ENCODE measurements at regions not wholly inside any gene's neighbourhood (a gene's known extent, or its start where the extent isn't known, plus 50 kb on each side); places are given as distances from the start of the nearest gene placed in this dataset.
"Not testable (repeated sequence)": the region's sequence is repeated elsewhere in the genome, so short reads cannot be mapped to it uniquely, and the experiment has no call there.

DNA sequence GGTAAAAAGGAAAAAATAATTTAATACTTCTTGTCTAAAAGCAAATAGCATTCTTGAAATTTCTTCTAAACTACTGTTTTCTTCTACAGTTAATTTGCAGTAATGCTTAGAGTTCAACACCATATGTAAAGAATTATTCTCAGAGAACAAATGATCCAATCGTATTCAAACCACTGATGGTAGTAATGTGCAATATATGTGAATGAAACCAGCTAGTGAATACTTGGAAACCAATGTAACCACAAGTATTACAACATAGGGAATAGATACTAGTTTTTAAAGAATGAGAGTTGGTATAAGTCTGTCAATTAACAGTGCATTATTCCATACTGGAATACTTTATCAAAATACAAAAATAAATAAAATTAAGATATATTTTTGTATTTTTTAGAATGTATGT is 850.0 kb downstream of the DIPK2A start:
- no peak for DNase-seq (ENCODE audit: low spot score)

DNA sequence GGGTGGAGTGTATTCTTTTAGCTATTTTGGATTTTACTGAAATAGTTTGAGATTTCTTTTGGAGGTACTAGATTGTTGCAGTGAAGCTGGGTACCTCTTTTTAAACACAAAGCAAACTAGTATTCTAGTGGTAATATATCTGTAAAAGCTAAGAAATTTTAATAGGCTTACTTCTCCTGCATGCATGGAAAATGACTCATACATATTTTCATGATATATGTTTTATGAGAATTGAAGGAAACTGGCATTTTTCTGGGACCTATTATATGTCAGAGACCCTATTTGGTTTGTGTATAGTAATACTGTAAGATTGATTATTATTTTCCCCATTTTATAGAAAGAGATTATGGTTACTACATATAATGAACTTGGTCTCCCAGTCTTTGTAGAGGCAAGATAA is 851.0 kb downstream of the DIPK2A start:
- no peak for DNase-seq (ENCODE audit: low spot score)

DNA sequence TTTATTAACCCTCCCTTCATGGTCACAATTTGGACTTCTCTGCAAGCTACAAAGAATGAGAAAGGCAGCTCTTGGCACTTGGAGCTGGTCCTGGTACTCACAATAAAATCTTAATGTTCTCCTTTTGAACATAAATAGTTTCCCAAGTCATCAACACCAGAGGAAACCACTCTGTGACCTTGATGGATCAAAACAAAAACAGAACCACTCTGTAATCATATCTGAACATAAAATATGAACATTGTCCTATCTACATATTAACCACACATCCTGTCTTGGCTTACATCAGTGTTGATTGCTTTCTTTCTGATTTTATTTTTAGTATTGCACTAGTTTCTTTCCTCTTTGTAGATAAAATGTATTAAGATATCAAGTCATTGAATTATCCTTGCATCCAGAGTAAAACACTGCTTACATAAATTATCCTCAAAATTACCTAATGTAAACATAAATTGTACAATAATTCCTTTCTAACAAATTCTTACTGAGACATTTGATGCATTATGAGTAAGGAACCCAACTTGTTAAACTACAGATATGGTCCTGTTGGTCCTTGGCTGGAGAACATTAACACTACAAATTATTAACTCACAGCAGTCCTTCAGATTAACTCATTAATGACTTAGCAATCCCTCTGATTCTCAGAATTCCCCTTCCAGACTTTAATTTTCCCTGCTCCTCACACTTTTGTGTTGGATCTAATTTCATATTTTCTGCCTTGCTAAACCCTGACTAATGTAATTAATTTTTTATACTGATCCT is 860.5 kb downstream of the DIPK2A start:
- no peak for DNase-seq (ENCODE audit: low spot score)

DNA sequence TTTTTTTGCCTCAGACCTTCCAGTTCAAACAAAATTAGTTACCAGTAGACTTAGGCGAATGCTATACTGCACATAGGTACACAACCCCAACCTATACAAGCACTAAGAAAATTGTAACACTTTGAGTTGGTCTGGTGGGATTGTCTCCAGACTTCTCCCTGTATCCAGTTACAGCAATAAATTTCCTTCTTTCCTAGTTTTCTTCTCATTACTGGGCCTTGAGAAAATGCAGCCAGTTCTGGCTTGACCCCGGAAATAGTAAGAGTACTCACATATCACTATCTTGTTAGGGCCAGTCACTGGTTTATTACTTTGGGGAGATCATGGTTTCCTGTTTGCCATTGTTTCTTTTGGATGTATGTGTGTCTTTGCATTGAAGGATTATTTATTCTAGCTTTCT is 868.4 kb downstream of the DIPK2A start:
- DNase-seq (ENCODE audit: low spot score) = no peak

DNA sequence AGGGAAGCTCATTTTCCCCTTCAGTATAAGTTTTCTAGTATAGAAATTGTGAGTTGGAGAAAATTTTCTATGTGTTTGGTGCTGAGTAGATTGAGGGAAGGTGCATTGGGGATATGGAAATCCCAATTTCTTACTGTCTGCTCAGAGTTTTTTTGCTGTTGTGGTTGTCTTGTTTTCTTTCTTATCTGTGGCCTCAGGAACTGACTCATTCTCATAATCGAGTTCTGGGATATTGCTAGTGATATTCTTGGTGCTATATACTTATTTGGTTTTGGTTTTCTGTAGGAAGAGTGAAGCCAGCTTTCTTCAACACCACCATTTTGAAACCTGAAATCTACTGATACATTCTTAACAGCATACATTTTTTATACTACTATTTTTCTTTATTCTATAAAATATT is 869.2 kb downstream of the DIPK2A start:
- DNase-seq (ENCODE audit: low spot score) = no peak

DNA sequence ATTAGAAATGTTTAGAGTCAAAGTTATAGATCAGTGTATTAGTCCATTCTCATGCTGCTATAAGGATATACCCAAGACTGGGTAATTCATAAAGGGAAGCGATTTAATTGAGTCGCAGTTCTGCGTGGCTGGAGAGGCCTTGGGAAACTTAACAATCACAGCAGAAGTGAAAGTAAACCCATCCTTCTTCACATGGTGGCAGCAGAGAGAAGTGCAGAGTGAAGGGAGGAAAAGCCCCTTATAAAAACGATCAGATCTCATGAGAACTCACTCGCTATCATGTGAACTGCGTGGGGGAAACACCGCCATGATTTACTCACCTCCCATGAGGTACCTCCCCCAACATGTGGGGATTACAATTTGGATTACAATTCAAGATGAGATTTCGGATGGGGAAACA is 871.5 kb downstream of the DIPK2A start:
- peak; percentile 11 for DNase-seq (ENCODE audit: low spot score)

DNA sequence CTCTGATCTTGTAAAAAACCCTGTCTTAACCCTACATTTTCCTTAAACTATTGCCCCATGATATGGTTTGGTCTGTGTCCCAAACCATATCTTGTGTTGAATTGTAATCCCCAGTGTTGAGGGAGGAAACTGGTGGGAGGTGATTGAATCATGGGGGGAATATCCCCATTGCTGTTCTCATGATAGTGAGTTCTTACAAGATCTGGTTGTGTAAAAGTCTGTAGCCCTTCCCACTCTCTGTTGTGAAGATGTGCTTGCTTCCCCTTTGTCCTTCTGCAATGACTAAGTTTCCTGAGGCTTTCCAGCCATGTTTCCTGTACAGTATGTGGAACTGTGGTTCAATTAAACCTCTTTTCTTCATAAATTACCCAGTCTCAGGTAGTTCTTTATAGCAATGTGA is 881.4 kb downstream of the DIPK2A start:
- DNase-seq (ENCODE audit: low spot score) = no peak

DNA sequence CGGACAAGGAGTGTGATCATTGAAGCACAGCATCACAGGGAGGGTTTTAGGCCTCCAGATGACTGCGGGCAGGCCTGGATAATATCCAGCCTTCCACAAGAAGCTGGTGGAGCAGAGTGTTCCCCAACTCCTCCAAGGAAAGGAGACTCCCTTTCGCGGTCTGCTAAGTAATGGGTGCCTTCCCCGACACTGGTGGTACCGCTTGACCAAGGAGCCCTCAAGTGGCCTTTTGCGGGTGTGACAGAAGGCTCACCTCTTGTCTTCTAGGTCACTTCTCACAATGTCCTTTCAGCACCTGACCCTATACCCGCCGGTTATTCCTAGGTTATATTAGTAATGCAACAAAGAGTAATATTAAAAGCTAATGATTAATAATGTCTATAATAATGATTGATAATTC is 882.4 kb downstream of the DIPK2A start:
- DNase-seq (ENCODE audit: low spot score) = not testable (repeated sequence)

DNA sequence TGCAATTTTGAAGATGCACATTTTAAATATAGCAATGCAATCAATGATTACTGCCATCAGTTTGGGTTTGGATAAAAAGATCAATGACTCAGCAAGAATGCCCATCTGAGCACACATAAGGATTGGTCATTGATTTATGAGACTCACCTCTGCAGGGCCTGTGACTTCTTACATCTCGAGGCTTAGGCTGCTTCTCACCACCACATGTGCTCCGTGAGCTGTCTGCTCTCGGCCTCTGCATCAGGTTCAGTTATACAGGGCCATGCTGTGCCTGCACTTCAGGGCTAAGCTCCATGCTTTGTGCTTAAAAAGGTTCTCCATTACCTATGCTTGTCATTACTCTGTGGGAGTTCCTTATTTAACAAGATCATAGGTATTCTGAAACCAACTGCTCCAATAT is 887.5 kb downstream of the DIPK2A start:
- DNase-seq (ENCODE audit: low spot score) = no peak

DNA sequence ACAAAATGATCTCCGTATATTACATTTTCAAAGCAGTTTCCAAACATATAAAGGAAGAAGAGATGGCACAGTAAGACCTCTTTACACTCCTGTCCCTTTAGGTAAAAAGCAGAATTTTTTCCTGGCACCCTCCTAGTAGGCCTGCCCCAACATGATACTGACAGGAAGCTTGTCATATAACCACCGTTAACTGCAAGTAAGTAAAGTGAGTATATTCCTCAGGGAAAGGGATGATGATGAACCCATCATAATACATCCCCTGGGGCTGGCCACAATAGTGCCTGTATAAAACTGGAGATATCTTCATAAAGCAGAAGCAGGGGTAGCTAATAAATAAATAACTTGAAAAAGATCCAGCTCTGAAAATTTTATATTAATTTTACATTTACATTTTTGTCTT is 893.0 kb downstream of the DIPK2A start:
- DNase-seq (ENCODE audit: low spot score) = no peak

DNA sequence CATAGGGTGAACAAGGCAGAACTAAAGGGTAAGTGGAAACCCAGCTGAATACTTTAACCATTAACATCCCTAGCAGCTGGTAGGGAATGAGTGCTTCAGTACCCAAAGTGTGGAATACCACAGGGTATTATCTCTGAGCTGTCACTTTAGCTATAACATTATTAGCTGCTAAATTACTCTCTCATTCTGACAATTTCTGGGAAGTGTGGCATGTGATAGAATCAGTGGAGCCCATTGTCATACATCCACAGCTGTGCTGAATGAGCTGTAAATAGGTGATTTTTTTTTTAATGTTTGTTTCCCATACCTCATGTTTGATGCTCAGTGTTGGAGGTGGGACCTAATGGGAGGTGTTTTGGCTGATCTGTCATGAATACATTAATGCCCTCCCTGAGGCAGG is 894.3 kb downstream of the DIPK2A start:
- no peak for DNase-seq (ENCODE audit: low spot score)

DNA sequence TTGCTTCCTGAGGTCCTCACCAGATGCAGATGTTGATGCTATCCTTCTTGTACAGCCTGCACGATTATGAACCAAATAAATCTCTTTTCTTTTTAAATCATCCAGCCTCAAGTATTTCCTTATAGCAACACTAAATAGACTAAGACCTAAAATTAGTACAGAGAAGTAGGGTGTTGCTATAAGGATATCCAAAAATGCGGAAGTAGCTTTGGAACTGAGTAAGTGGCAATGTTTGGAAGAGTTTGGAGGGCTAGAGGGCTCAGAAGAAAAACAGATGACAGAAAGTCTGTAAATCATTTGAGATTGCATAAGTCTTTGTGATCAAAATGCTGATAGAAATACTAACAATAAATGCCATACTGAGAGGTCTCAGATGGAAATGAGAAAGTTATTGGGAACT is 894.9 kb downstream of the DIPK2A start:
- no peak for DNase-seq (ENCODE audit: low spot score)

DNA sequence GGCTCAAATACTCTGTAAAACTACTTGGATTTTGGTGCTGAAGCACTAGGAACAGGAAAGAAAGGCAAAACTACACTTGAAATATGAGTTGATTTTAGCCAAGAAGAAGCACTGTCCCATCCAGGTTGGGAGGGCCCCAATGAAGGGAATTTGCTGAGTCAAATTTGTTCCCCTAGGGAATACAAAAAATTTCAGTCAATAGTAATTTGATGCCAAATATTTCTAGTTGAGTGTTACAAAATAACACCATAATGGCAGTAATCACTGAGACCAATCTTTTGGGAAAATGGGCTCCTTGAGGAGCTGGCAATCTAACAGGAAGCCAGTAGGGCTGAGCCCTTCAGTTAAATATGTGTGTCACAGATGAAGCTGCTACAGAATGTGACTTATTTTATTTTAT is 896.9 kb downstream of the DIPK2A start:
- no peak for DNase-seq (ENCODE audit: low spot score)

DNA sequence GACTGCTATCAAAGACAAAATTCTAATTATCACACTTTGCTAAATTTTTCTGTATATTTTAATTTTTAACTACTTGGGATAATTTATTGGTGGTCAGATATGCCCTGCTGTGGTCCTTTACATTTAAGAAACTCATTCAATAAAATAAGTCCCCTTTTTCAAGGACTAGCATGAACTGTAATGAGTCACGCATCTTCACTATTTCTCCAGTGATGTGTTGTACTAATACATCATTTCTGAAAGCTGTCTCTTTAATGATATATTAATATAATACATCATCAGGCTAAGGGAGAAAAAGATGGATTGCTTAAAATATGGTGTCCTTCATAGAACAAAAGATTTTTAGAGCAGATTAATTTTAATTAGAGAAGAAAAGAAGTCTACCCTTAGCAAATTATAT is 901.4 kb downstream of the DIPK2A start:
- DNase-seq (ENCODE audit: low spot score) = no peak

DNA sequence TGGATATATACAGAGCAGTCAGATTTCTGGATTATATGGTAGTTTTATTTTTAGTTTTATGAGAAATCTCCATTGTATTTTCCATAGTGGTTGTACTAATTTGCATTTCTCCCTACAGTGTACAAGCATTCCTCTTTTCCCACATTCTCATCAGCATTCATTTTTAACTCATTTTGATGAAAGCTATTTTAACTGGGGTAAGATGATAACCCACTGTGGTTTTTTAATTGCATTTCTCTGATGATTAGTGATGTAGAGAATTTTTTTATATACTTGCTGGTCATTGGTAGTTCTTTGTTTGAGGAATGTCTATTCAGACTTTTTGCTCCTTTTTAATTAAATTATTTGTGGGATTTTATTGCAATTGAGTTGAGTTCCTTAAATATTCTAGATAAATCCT is 903.6 kb downstream of the DIPK2A start:
- DNase-seq (ENCODE audit: low spot score) = no peak

DNA sequence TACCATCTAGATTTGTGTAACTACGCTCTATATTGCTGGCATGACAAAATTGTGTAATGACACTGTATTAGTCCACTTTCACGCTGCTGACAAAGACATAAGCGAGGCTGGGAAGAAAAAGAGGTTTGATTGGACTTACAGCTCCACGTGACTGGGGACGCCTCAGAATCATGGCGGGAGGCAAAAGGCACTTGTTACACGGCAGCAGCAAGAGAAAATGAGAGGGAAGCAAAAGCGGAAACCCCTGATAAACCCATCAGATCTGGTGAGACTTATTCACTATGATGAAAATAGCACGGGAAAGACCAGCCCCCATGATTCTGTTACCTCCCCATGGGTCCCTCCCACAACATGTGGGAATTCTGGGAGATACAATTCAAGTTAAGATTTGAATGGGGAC is 905.7 kb downstream of the DIPK2A start:
- DNase-seq (ENCODE audit: low spot score) = no peak

DNA sequence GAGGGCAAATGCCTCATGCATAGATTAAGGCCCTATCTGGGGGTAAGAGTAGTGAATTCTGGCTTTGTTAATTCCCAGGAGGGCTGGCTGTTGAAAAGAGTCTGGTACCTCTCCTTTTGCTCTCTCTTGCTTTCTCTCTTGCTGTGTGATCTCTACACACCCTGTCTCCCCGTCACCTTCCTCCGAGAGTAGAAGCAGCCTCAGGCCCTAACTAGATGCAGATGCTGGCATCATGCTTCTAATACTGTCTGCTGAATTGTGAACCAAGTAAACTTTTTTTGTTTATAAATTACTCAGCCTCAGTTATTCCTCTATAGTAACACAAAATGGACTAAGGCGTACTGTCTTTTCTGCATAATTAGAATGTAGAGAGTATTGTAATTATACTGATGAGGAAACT is 908.1 kb downstream of the DIPK2A start:
- no peak for DNase-seq (ENCODE audit: low spot score)

DNA sequence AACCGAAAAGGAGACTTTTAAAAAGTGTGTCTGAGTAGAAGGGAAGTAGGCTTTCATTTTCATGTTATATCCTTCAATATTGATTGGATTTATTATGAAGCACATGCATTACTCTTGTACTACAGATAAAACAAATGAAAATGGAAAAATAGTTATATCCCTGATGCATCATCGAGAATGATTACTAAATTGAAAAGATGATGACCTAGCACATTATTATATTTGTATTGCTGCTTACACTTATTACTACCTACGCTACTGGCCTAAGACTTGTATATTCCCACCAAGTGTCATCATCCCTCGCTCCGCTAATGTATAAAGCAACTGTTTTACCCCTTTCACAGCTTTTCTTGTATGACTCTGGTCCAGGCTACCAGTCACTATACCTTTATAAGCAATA is 922.4 kb downstream of the DIPK2A start:
- DNase-seq (ENCODE audit: low spot score) = no peak

DNA sequence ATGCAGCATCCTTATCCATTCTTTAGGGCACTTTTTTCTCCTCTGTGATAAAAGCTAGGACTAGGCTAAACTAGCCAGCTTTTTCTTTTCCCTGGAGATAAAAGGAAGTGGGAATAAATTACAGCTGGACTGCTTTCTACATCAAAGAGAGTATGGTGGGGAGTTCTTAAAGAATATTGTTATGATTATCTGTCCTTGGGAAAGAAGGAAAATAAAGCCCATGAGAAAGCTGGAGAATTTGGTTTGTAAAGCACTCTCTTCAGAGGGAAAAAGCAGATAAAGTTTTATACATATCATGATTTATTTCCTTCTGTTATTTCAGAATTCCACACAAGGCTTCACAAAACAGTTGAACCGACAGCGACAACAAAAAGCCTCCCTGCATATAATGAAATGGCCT is 923.0 kb downstream of the DIPK2A start:
- DNase-seq (ENCODE audit: low spot score) = no peak

DNA sequence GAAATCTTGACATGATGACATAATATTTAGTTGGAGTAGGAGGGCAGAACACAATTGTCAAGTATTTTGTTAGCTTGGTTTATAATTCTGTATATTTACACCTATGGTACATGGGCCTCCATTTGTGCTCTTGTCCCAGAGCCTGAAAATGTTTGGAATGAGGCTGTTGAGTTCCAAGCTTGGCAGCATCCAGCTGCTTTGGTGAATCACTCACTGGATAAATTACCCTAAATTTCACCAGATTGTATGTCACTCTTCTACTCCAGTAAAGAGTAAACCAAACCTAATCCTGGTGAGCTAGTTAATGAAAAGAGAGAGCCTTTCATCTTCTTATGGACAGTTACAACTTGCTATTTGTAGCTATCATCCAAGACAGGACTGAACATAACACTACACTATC is 928.7 kb downstream of the DIPK2A start:
- DNase-seq (ENCODE audit: low spot score) = no peak

DNA sequence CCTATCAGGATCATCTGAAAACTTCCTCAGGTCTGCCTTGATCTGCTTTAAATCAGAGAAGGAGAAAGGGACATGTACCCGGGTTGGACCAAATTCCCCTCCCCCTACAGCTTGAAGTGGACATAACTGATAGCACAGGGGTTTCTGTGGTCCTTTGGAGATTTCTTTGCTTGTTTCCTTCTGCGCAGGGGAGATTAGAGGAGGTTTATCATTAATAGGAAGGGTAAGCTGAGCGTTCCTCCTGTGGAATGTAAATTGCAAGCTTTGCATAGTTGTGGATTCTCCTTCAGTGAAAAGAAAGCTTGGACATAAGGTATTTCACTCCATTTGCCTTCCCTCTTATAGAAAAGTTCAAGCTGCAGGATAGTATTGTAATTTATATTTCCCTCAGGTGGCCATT is 936.0 kb downstream of the DIPK2A start:
- DNase-seq (ENCODE audit: low spot score) = not testable (repeated sequence)

DNA sequence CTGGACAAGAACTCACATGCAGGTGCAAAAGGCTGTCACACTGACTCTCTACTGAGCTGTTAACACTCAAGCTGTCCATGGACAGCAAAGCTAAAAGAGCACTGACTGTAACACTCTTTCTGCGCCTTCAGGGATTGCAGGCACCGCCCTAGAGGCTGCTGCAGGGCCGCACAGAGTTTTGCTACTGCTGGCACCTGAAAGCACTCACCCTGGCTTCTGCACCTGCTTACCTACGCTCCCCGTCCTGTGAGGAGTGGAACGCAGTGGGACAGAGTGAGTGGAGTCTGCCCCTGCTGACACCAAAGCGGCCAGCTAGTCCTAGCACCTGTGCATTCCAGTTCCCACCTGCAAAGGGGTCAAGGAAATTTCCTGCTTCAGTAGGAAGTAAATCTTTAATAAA is 941.3 kb downstream of the DIPK2A start:
- DNase-seq (ENCODE audit: low spot score) = no peak

DNA sequence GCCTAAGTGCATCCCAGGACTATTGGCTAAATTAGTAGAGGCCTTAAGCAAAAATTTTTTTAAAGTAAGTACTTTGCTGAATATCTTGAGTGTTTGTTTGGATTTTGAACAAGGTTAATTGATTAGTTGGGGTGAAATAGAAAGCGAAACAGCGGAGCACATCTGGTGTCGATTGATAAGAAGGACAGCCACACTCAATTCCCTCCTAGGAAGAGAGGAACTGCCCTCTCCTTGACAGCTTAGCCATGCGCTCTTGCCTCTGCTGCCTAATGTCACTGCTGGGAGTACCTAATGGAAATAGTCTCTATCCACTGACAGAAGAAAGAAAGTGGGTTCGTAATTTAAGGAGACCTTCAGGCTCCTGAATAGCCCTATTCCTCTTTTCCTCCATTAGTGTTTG is 943.6 kb downstream of the DIPK2A start:
- no peak for DNase-seq (ENCODE audit: low spot score)

DNA sequence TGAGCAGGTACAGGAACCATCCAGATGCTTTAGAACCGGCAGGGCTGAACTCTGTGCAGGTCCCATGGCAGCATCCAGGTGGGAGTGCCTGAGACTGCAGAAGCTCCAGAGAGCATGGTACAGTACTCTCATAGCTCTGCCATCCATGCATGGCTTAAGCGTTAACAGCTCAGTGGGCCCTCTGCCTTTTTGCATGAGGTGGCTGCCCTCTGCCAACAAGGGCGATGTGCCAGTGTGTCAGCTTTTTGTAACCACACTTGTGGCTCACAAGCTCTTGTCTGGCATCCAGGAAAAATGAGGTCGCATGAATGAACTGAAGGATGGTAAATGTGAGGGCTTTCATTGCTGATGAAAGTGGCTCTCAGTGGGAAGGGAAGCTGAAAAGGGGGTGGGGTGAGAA is 950.1 kb downstream of the DIPK2A start:
- no peak for DNase-seq (ENCODE audit: low spot score)

Data from NAMALWA (cell line).